H54 (cell line): ENCODE measurements at regions not wholly inside any gene's neighbourhood (a gene's known extent, or its start where the extent isn't known, plus 50 kb on each side); places are given as distances from the start of the nearest gene placed in this dataset.
"Not testable (repeated sequence)": the region's sequence is repeated elsewhere in the genome, so short reads cannot be mapped to it uniquely, and the experiment has no call there.

Experiments
- DNase-seq: peaks from one replicate; pipeline ENCODE4 v3.0.0; 2011; ENCODE audit warnings: low spot score, mixed read lengths; ENCODE audit not compliant: insufficient read length
- FAIRE-seq: peaks from 3 replicates; lab custom pipeline; 2011; peaks lifted over from hg19 to GRCh38; lab: Jason Lieb, UNC

- not testable (repeated sequence) for DNase-seq
- FAIRE-seq = peak; percentile 74
These were observed 177.5 kb downstream of the SPDYE17 start for GRCh38 chr7:76854631-76855030.

- FAIRE-seq, DNase-seq: not testable (repeated sequence)
These were observed 179.2 kb downstream of the SPDYE17 start for GRCh38 chr7:76852787-76853584.

- FAIRE-seq = not testable (repeated sequence)
These were observed 179.8 kb downstream of the SPDYE17 start for GRCh38 chr7:76852362-76852761.

GRCh38 chr7:76851617-76852016 lies 180.5 kb downstream of the SPDYE17 start:
- DNase-seq = not testable (repeated sequence)
- FAIRE-seq = peak; percentile 30

More at GRCh38 chr7:76852362-76852761, 179.8 kb downstream of the SPDYE17 start:
- DNase-seq = not testable (repeated sequence)

- not testable (repeated sequence) for FAIRE-seq
These were observed 182.1 kb downstream of the SPDYE17 start for GRCh38 chr7:76849887-76850563.

GRCh38 chr7:76839879-76840278 lies 192.3 kb downstream of the SPDYE17 start:
- not testable (repeated sequence) for DNase-seq, FAIRE-seq

More at GRCh38 chr7:76849887-76850563, 182.1 kb downstream of the SPDYE17 start:
- DNase-seq = not testable (repeated sequence)

- FAIRE-seq = peak; percentile 80
- not testable (repeated sequence) for DNase-seq
These were observed 192.9 kb downstream of the SPDYE17 start for GRCh38 chr7:76839214-76839613.

- FAIRE-seq = peak; percentile 11
- not testable (repeated sequence) for DNase-seq
These were observed 193.8 kb downstream of the SPDYE17 start for GRCh38 chr7:76838357-76838756.

GRCh38 chr7:76829233-76829632 lies 202.2 kb upstream of the POMZP3 start:
- not testable (repeated sequence) for FAIRE-seq, DNase-seq

- not testable (repeated sequence) for FAIRE-seq, DNase-seq
These were observed 199.1 kb upstream of the POMZP3 start for GRCh38 chr7:76826181-76826580.

- FAIRE-seq, DNase-seq: not testable (repeated sequence)
These were observed 182.8 kb upstream of the POMZP3 start for GRCh38 chr7:76809856-76810255.

GRCh38 chr7:76807588-76808100 lies 180.6 kb upstream of the POMZP3 start:
- not testable (repeated sequence) for FAIRE-seq

GRCh38 chr7:76806460-76806859 lies 179.4 kb upstream of the POMZP3 start:
- DNase-seq, FAIRE-seq: not testable (repeated sequence)

More at GRCh38 chr7:76807588-76808100, 180.6 kb upstream of the POMZP3 start:
- not testable (repeated sequence) for DNase-seq

- not testable (repeated sequence) for DNase-seq, FAIRE-seq
These were observed 178.9 kb upstream of the POMZP3 start for GRCh38 chr7:76806010-76806409.

GRCh38 chr7:76805262-76805661 lies 178.2 kb upstream of the POMZP3 start:
- not testable (repeated sequence) for FAIRE-seq, DNase-seq

GRCh38 chr7:76797639-76798038 lies 170.6 kb upstream of the POMZP3 start:
- DNase-seq = not testable (repeated sequence)
- FAIRE-seq = peak; percentile 93

- not testable (repeated sequence) for FAIRE-seq, DNase-seq
These were observed 153.6 kb upstream of the POMZP3 start for GRCh38 chr7:76780693-76781092.

- FAIRE-seq = peak; percentile 11
- DNase-seq = not testable (repeated sequence)
These were observed 147.2 kb upstream of the POMZP3 start for GRCh38 chr7:76774279-76774678.

GRCh38 chr7:76771980-76772379 lies 144.9 kb upstream of the POMZP3 start:
- not testable (repeated sequence) for DNase-seq, FAIRE-seq

GRCh38 chr7:76763977-76764376 lies 136.9 kb upstream of the POMZP3 start:
- not testable (repeated sequence) for DNase-seq, FAIRE-seq
